ENCODE measurements at regions not wholly inside any gene's neighbourhood (a gene's known extent, or its start where the extent isn't known, plus 50 kb on each side); places are given as distances from the start of the nearest gene placed in this dataset.

DNA sequence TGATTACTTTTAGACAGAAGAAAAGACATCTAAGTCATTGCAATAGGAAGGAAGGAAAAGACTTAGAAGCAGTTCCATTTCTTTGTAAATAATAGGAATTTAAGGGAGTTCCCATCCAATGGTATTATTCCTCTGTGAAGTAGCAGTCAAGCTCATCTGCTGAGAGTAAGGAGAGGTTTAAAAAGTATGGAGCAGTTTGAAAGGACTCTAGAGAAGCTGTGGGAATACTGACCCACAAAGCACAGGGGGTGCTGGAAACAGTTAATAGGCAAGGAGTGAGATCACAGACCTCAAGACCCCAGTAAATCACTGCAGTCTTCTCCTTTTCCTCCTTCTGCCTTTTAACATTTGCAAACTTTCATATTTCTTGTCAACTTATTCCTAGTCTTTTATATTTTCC, 428.5 kb downstream of the ADAMTS20 start:
- CTCF ChIA-PET = no interaction called here
- Histone ChIP-seq H3K36me3 (ENCODE audit: control insufficient read depth in 2 of 2, extremely low read depth in 1 of 2, insufficient read depth in 2 of 2, low read length in 2 of 2) (no peaks in the 10 kb centered on the region), H3K79me2 (ENCODE audit: control insufficient read depth, insufficient read depth, low read length) (no peaks in the 10 kb centered on the region), H3K27me3 (ENCODE audit: control insufficient read depth in 2 of 2, insufficient read depth in 2 of 2, low read length in 2 of 2) (no peaks in the 10 kb centered on the region), H3K9me3 (replicated peaks; ENCODE audit: control insufficient read depth, insufficient read depth, low read length) (no peaks in the 10 kb centered on the region), H3K9me1 (replicated peaks; ENCODE audit: control insufficient read depth, extremely low read depth, insufficient read depth, low read length) (no peaks in the 10 kb centered on the region), H3K4me1 (ENCODE audit: control insufficient read depth, extremely low read depth, insufficient read depth, low read length) (no peaks in the 10 kb centered on the region), H3K27ac (ENCODE audit: insufficient read depth, low read depth, low read length) (no peak overlapping the region), H3K4me2 (ENCODE audit: insufficient read depth, low read length) (no peak overlapping the region), H3K4me3 (replicated peaks in 1 of 3; ENCODE audit: insufficient read depth in 1 of 3, low read depth in 1 of 3, low read length in 3 of 3) (no peak overlapping the region), H4K20me1 (replicated peaks; ENCODE audit: control insufficient read depth, extremely low read depth, insufficient read depth, low read length) (no peaks in the 10 kb centered on the region), H3K9ac (replicated peaks; ENCODE audit: extremely low read depth, insufficient read depth, low read length) (no peak overlapping the region), H2AFZ (ENCODE audit: low read depth, low read length) (no peak overlapping the region)
- TF ChIP-seq POLR2A (IDR thresholded peaks at IDR 0.05; ENCODE audit: low read depth, low read length) = no peak
- TF ChIP-seq GATA2 (IDR thresholded peaks at IDR 0.05; ENCODE audit: insufficient read depth, insufficient read length, low read depth, low read length) = no peak
- no peak for FAIRE-seq
- BruUV-seq (replicated peaks) = no TSS peak
- intact Hi-C loops (cut with micrococcal nuclease) (no loop called here), dilution Hi-C loops (cut with MboI; ENCODE audit: extremely low pct_ligation_motif_present, low sequenced_read_pairs) (no loop called here)
- DNase-seq (ENCODE audit: low read depth, low spot score) = no peak
- POLR2A ChIA-PET = no interaction called here

DNA sequence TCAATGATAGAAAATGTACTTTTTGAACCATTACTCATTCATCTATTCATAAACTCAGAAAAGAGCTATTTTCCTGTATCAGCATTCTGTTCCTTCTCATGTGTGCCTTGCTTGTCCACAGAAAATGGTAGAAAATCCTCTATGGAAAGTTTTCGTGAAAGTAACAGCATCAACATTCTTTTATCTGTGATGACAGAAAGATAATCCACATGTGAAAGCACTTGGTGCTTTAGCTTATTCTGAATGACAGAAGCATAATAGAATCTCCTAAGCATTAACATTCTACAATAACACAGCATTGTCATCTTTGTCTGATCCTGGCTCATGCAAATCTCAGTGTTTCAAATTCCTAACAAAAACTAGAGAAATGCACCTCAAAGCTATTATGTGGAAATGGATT, 431.9 kb downstream of the ADAMTS20 start:
- H3K27ac ChIP-seq (ENCODE audit: insufficient read depth, low read depth, low read length) = no peak overlapping the region
- H2AFZ ChIP-seq (ENCODE audit: low read depth, low read length) = no peak overlapping the region
- H3K27me3 ChIP-seq (ENCODE audit: control insufficient read depth in 2 of 2, insufficient read depth in 2 of 2, low read length in 2 of 2) = no peaks in the 10 kb centered on the region
- H3K36me3 ChIP-seq (ENCODE audit: control insufficient read depth in 2 of 2, extremely low read depth in 1 of 2, insufficient read depth in 2 of 2, low read length in 2 of 2) = no peaks in the 10 kb centered on the region
- H3K4me2 ChIP-seq (ENCODE audit: insufficient read depth, low read length) = no peak overlapping the region
- H3K9ac ChIP-seq (replicated peaks; ENCODE audit: extremely low read depth, insufficient read depth, low read length) = no peak overlapping the region
- DNase-seq (ENCODE audit: low read depth, low spot score) = no peak
- H3K4me3 ChIP-seq (replicated peaks in 1 of 3; ENCODE audit: insufficient read depth in 1 of 3, low read depth in 1 of 3, low read length in 3 of 3) = no peak overlapping the region
- dilution Hi-C loops (cut with MboI; ENCODE audit: extremely low pct_ligation_motif_present, low sequenced_read_pairs) = no loop called here
- no peaks in the 10 kb centered on the region for H3K79me2 ChIP-seq (ENCODE audit: control insufficient read depth, insufficient read depth, low read length)
- H3K9me1 ChIP-seq (replicated peaks; ENCODE audit: control insufficient read depth, extremely low read depth, insufficient read depth, low read length) = no peaks in the 10 kb centered on the region
- H4K20me1 ChIP-seq (replicated peaks; ENCODE audit: control insufficient read depth, extremely low read depth, insufficient read depth, low read length) = no peaks in the 10 kb centered on the region
- FAIRE-seq = no peak
- no peaks in the 10 kb centered on the region for H3K4me1 ChIP-seq (ENCODE audit: control insufficient read depth, extremely low read depth, insufficient read depth, low read length)
- intact Hi-C loops (cut with micrococcal nuclease) = no loop called here
- BruUV-seq (replicated peaks) = no TSS peak
- CTCF ChIA-PET = interaction anchor here (1.1 kb wide), 1 partner anchor 29 kb away, joined by 3 read pairs; no protein-coding TSS in a partner anchor
- POLR2A ChIA-PET = no interaction called here
- H3K9me3 ChIP-seq (replicated peaks; ENCODE audit: control insufficient read depth, insufficient read depth, low read length) = no peaks in the 10 kb centered on the region
- TF ChIP-seq POLR2A (IDR thresholded peaks at IDR 0.05; ENCODE audit: low read depth, low read length) (no peak), POLR2AphosphoS5 (IDR thresholded peaks at IDR 0.05; ENCODE audit: insufficient read depth, low read depth, low read length) (no peak), FOS (IDR thresholded peaks at IDR 0.05; ENCODE audit: borderline replicate concordance, insufficient read depth, low read length) (no peak), JUN (IDR thresholded peaks at IDR 0.05; ENCODE audit: borderline replicate concordance, insufficient read depth, insufficient read length, low read depth) (no peak), EZH2 (IDR thresholded peaks at IDR 0.05; ENCODE audit: borderline replicate concordance, low read depth, low read length, severe bottlenecking) (no peak), GATA2 (IDR thresholded peaks at IDR 0.05; ENCODE audit: insufficient read depth, insufficient read length, low read depth, low read length) (no peak), MYC (IDR thresholded peaks at IDR 0.05; ENCODE audit: low read depth, low read length) (no peak)
- TF ChIP-seq, protein P1, sequence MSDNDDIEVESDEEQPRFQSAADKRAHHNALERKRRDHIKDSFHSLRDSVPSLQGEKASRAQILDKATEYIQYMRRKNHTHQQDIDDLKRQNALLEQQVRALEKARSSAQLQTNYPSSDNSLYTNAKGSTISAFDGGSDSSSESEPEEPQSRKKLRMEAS (IDR thresholded peaks at IDR 0.05; ENCODE audit: insufficient read depth, insufficient read length) = no peak
- TF ChIP-seq, protein P2, sequence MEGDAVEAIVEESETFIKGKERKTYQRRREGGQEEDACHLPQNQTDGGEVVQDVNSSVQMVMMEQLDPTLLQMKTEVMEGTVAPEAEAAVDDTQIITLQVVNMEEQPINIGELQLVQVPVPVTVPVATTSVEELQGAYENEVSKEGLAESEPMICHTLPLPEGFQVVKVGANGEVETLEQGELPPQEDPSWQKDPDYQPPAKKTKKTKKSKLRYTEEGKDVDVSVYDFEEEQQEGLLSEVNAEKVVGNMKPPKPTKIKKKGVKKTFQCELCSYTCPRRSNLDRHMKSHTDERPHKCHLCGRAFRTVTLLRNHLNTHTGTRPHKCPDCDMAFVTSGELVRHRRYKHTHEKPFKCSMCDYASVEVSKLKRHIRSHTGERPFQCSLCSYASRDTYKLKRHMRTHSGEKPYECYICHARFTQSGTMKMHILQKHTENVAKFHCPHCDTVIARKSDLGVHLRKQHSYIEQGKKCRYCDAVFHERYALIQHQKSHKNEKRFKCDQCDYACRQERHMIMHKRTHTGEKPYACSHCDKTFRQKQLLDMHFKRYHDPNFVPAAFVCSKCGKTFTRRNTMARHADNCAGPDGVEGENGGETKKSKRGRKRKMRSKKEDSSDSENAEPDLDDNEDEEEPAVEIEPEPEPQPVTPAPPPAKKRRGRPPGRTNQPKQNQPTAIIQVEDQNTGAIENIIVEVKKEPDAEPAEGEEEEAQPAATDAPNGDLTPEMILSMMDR (IDR thresholded peaks at IDR 0.05; ENCODE audit: extremely low read depth in 1 of 2, insufficient read depth in 1 of 2, low read depth in 1 of 2, low read length in 2 of 2) = no peak

Data from endothelial cell of umbilical vein (primary cell).